H1 (cell line): ENCODE measurements at regions not wholly inside any gene's neighbourhood (a gene's known extent, or its start where the extent isn't known, plus 50 kb on each side); places are given as distances from the start of the nearest gene placed in this dataset.

Source experiments
- CTCF ChIA-PET: fragments of 300-600 bp; sonication (Branson Sonifier 250); formaldehyde crosslinking; loops from one replicate; lab custom pipeline; 2021; ENCODE audit not compliant: partially characterized antibody; lab: Charles Lee
- POLR2A ChIA-PET: fragments of 300-600 bp; sonication (Branson Sonifier 250); formaldehyde crosslinking; loops from one replicate; lab custom pipeline; 2021; ENCODE audit warnings: inconsistent platforms; ENCODE audit not compliant: partially characterized antibody; lab: Charles Lee
- DNase-seq, 2 experiments: peaks; one replicate each; pipeline versions ENCODE4 v3.0.0 to v3.0.0-alpha.2; 2010 to 2022; ENCODE audit warnings: low spot score in 2 of 2, low read depth in 1 of 2, mixed read lengths in 1 of 2
- FAIRE-seq: peaks from 2 replicates; lab custom pipeline; 2011; peaks lifted over from hg19 to GRCh38; lab: Jason Lieb, UNC
- H2AFZ ChIP-seq: 2 replicates; pipeline ENCODE4 v1.8.1; 2012; ENCODE audit warnings: low read length, inconsistent platforms
- H2AK5ac ChIP-seq: 2 replicates; pipeline ENCODE4 v1.6.1; 2013; ENCODE audit warnings: low read depth, low read length
- H2BK120ac ChIP-seq: replicated peaks from 2 replicates; pipeline ENCODE3; 2013; ENCODE audit warnings: low read depth, low read length, inconsistent platforms
- H2BK12ac ChIP-seq: 2 replicates; pipeline ENCODE4 v1.6.1; 2013; ENCODE audit warnings: low read depth, low read length
- H2BK15ac ChIP-seq: 2 replicates; pipeline ENCODE4 v1.6.1; 2013; ENCODE audit warnings: low read length
- H2BK20ac ChIP-seq: 2 replicates; pipeline ENCODE4 v1.6.1; 2013; ENCODE audit warnings: low read length
- H2BK5ac ChIP-seq: 2 replicates; pipeline ENCODE4 v1.6.1; 2013; ENCODE audit warnings: low read depth, low read length
- H3K14ac ChIP-seq: 2 replicates; pipeline ENCODE4 v1.6.1; 2013; ENCODE audit warnings: inconsistent platforms; ENCODE audit not compliant: insufficient read length
- H3K18ac ChIP-seq: 2 replicates; pipeline ENCODE4 v1.6.1; 2013; ENCODE audit warnings: low read length; ENCODE audit errors: extremely low read depth
- H3K23ac ChIP-seq: 2 replicates; pipeline ENCODE4 v1.6.1; 2013; ENCODE audit warnings: inconsistent platforms; ENCODE audit not compliant: insufficient read length
- H3K23me2 ChIP-seq: 2 replicates; pipeline ENCODE4 v1.6.1; 2013; ENCODE audit warnings: low read depth, low read length
- H3K27ac ChIP-seq: 2 replicates; pipeline ENCODE4 v1.6.1; 2011; ENCODE audit warnings: low read depth, low read length, inconsistent platforms
- H3K27me3 ChIP-seq, 4 experiments: replicated peaks in 1 of 4; 1 replicate in 1 of 4; 2 replicates in 3 of 4; pipeline versions ENCODE4 v1.6.1 to v1.8.1; 2011 to 2013; ENCODE audit warnings: low read length in 3 of 4, mild to moderate bottlenecking in 3 of 4, inconsistent platforms in 2 of 4, mixed read lengths in 2 of 4, moderate library complexity in 1 of 4; ENCODE audit not compliant: control insufficient read depth in 3 of 4, insufficient read depth in 3 of 4; ENCODE audit errors: extremely low read depth in 1 of 4
- H3K36me3 ChIP-seq, 4 experiments: 2 replicates each; pipeline versions ENCODE4 v1.6.1 to v1.8.1; 2011 to 2013; ENCODE audit warnings: mild to moderate bottlenecking in 4 of 4, low read length in 3 of 4, moderate library complexity in 2 of 4, control low read depth in 1 of 4, inconsistent platforms in 1 of 4; ENCODE audit not compliant: insufficient read depth in 4 of 4, control insufficient read depth in 2 of 4
- H3K4ac ChIP-seq: replicated peaks from 2 replicates; pipeline ENCODE3; 2013; ENCODE audit warnings: low read length, low read depth, mixed read lengths, inconsistent platforms; ENCODE audit not compliant: insufficient read length
- H3K4me1 ChIP-seq, 4 experiments: replicated peaks in 1 of 4; 1 replicate in 1 of 4; 2 replicates in 3 of 4; pipeline versions ENCODE4 v1.6.1 to v1.8.1; 2011 to 2013; ENCODE audit warnings: low read length in 3 of 4, inconsistent platforms in 2 of 4, mixed read lengths in 1 of 4; ENCODE audit not compliant: insufficient read depth in 4 of 4, control insufficient read depth in 3 of 4
- H3K4me2 ChIP-seq, 2 experiments: 2 replicates each; pipeline versions ENCODE4 v1.6.1 to v1.8.1; 2011 to 2013; ENCODE audit warnings: low read depth in 2 of 2, low read length in 2 of 2, control low read depth in 1 of 2, inconsistent platforms in 1 of 2, mild to moderate bottlenecking in 1 of 2; ENCODE audit not compliant: insufficient read depth in 1 of 2
- H3K4me3 ChIP-seq, 4 experiments: fragments of 200-600, 300-600 bp in 1 of 4; sonication (generic), shearing (Covaris generic), sonication (Bioruptor Twin) in 1 of 4; 2 replicates each; pipeline versions ENCODE4 v1.5.1 to v1.8.1; 2011 to 2016; ENCODE audit warnings: low read length in 4 of 4, low read depth in 3 of 4, control low read depth in 2 of 4, inconsistent platforms in 2 of 4, mild to moderate bottlenecking in 2 of 4, mixed read lengths in 1 of 4, moderate library complexity in 1 of 4; ENCODE audit not compliant: insufficient read depth in 2 of 4; ENCODE audit errors: extremely low read depth in 1 of 4
- H3K56ac ChIP-seq: replicated peaks from 2 replicates; pipeline ENCODE3; 2013; ENCODE audit warnings: low read depth, mild to moderate bottlenecking, mixed read lengths, low read length, inconsistent platforms; ENCODE audit not compliant: insufficient read length
- H3K79me1 ChIP-seq: 2 replicates; pipeline ENCODE4 v1.6.1; 2013; ENCODE audit warnings: low read depth, low read length, control low read depth
- H3K79me2 ChIP-seq, 2 experiments: 2 replicates each; pipeline versions ENCODE4 v1.6.1 to v1.8.1; 2012 to 2013; ENCODE audit warnings: low read length in 2 of 2, mild to moderate bottlenecking in 2 of 2, inconsistent platforms in 1 of 2; ENCODE audit not compliant: insufficient read depth in 2 of 2, control insufficient read depth in 1 of 2
- H3K9ac ChIP-seq, 4 experiments: replicated peaks in 1 of 4; 1 replicate in 1 of 4; 2 replicates in 3 of 4; pipeline versions ENCODE4 v1.6.1 to v1.8.1; 2011 to 2013; ENCODE audit warnings: low read depth in 3 of 4, low read length in 3 of 4, control low read depth in 2 of 4, mild to moderate bottlenecking in 2 of 4, moderate library complexity in 2 of 4, inconsistent platforms in 1 of 4; ENCODE audit errors: extremely low read depth in 1 of 4
- H3K9me3 ChIP-seq, 2 experiments: 2 replicates each; pipeline versions ENCODE4 v1.6.1 to v1.8.1; 2012 to 2013; ENCODE audit warnings: mild to moderate bottlenecking in 2 of 2, moderate library complexity in 2 of 2, control low read depth in 1 of 2, inconsistent platforms in 1 of 2, low read depth in 1 of 2, low read length in 1 of 2, mixed read lengths in 1 of 2; ENCODE audit not compliant: insufficient read depth in 2 of 2
- H4K20me1 ChIP-seq, 2 experiments: replicated peaks in 1 of 2; 2 replicates each; pipeline versions ENCODE3 to v1.8.1; 2011 to 2013; ENCODE audit warnings: inconsistent platforms in 2 of 2, low read length in 2 of 2, mild to moderate bottlenecking in 1 of 2; ENCODE audit not compliant: insufficient read depth in 2 of 2, control insufficient read depth in 1 of 2
- H4K5ac ChIP-seq: 2 replicates; pipeline ENCODE4 v1.6.1; 2013; ENCODE audit warnings: low read length, low read depth, mixed read lengths, inconsistent platforms; ENCODE audit not compliant: insufficient read length
- H4K8ac ChIP-seq: 2 replicates; pipeline ENCODE4 v1.8.0; 2013; ENCODE audit warnings: mild to moderate bottlenecking, moderate library complexity, low read length, inconsistent platforms; ENCODE audit not compliant: insufficient read depth; ENCODE audit errors: extremely low read depth
- H4K91ac ChIP-seq: replicated peaks from 2 replicates; pipeline ENCODE3; 2013; ENCODE audit warnings: low read length, mixed read lengths, inconsistent platforms; ENCODE audit not compliant: insufficient read length
- ATF3 ChIP-seq: IDR thresholded peaks from 2 replicates; pipeline ENCODE4 v1.6.1; 2011; ENCODE audit warnings: low read depth, mild to moderate bottlenecking, low read length; ENCODE audit not compliant: insufficient read depth
- CBX5 ChIP-seq: fragments of 300-800, 300-1000 bp; sonication (generic); IDR thresholded peaks from 2 replicates; pipeline ENCODE4 v1.7.1; 2016; ENCODE audit warnings: antibody characterized with exemption, low read length, low read depth
- CHD2 ChIP-seq: IDR thresholded peaks from 2 replicates; pipeline ENCODE4 v1.6.1; 2012; ENCODE audit warnings: low read length, improper control_type of control experiment
- EZH2 ChIP-seq: fragments of 200-600 bp; sonication (generic); IDR thresholded peaks from 2 replicates; pipeline ENCODE4 v1.7.1; 2012; ENCODE audit warnings: low read depth, mild to moderate bottlenecking, moderate library complexity, low read length, inconsistent platforms; ENCODE audit not compliant: severe bottlenecking
- JUND ChIP-seq: IDR thresholded peaks from 2 replicates; pipeline ENCODE4 v1.6.1; 2011; ENCODE audit warnings: mild to moderate bottlenecking, improper control_type of control experiment, low read length
- RBBP5 ChIP-seq: IDR thresholded peaks from 2 replicates; pipeline ENCODE4 v1.7.1; 2012; ENCODE audit warnings: low read depth, mild to moderate bottlenecking, inconsistent platforms, low read length, moderate library complexity, borderline replicate concordance
- SUZ12 ChIP-seq: fragments of 200-600 bp; sonication (generic); IDR thresholded peaks from 2 replicates; pipeline ENCODE4 v1.6.1; 2012; ENCODE audit warnings: mild to moderate bottlenecking, inconsistent platforms, low read length, moderate library complexity, mixed read lengths
- TAF1 ChIP-seq: IDR thresholded peaks from 2 replicates; pipeline ENCODE4 v1.6.1; 2011; ENCODE audit warnings: mild to moderate bottlenecking, low read depth, low read length
- TCF12 ChIP-seq: IDR thresholded peaks from 2 replicates; pipeline ENCODE4 v1.6.1; 2011; ENCODE audit warnings: low read depth, mild to moderate bottlenecking, low read length
- WGBS, 2 experiments: shearing (Covaris generic) in 1 of 2; methylation state at CpG; one replicate each; pipeline versions ENCODE4 v1.1.6 to v1.1.7; 2013 to 2015; ENCODE audit warnings: low lambda C conversion rate in 2 of 2, mixed read lengths in 2 of 2, inconsistent platforms in 1 of 2, low coverage in 1 of 2, missing lambda C conversion rate in 1 of 2; ENCODE audit not compliant: insufficient replicate concordance in 2 of 2, insufficient coverage in 1 of 2, insufficient read length in 1 of 2; ENCODE audit errors: extremely low coverage in 1 of 2, missing lambda C conversion rate in 1 of 2; 5-methylcytosine and 5-hydroxymethylcytosine counted together
- TF ChIP-seq, protein P1 (sequence below): IDR thresholded peaks from 2 replicates; pipeline ENCODE4 v1.6.1; 2012; ENCODE audit warnings: low read length, inconsistent platforms

- Histone ChIP-seq H3K27me3 (no peaks in the 10 kb centered on the region), H2BK15ac (no peak overlapping the region), H2BK20ac (no peak overlapping the region), H3K4me3 (no peak overlapping the region), H3K14ac (no peak overlapping the region), H3K79me2 (no peaks in the 10 kb centered on the region), H3K18ac (no peak overlapping the region), H4K5ac (no peak overlapping the region), H3K4me1 (0 out of 7 replicates have a peak, but pooled peaks cover 0 to 1% (median 0%) of the 10 kb centered on the region in 4 experiments), H3K23me2 (no peaks in the 10 kb centered on the region), H3K23ac (no peak overlapping the region), H4K8ac (no peak overlapping the region), H4K20me1 (no peaks in the 10 kb centered on the region), H3K9ac (no peak overlapping the region), H2AFZ (no peak overlapping the region), H2BK5ac (no peak overlapping the region), H3K9me3 (no peaks in the 10 kb centered on the region), H2BK12ac (no peak overlapping the region), H2AK5ac (no peak overlapping the region), H3K4me2 (no peak overlapping the region), H3K27ac (no peak overlapping the region), H4K91ac (no peak overlapping the region), H3K79me1 (no peaks in the 10 kb centered on the region), H2BK120ac (no peak overlapping the region), H3K36me3 (no peaks in the 10 kb centered on the region), H3K4ac (no peak overlapping the region), H3K56ac (no peak overlapping the region)
- POLR2A ChIA-PET, result no interaction called here
- CTCF ChIA-PET, result no interaction called here
- no peak for DNase-seq
- FAIRE-seq, result no peak
- 89% methylated on average over 1 of the region's 1 CpG; no CpG with 5 or more reads in 1 of the 2 experiments for WGBS, 2 experiments
- TF ChIP-seq SUZ12, result no peak
- no peak for TF ChIP-seq TAF1
- TF ChIP-seq CHD2, result no peak
- TF ChIP-seq ATF3, result no peak
- TF ChIP-seq, protein P1, sequence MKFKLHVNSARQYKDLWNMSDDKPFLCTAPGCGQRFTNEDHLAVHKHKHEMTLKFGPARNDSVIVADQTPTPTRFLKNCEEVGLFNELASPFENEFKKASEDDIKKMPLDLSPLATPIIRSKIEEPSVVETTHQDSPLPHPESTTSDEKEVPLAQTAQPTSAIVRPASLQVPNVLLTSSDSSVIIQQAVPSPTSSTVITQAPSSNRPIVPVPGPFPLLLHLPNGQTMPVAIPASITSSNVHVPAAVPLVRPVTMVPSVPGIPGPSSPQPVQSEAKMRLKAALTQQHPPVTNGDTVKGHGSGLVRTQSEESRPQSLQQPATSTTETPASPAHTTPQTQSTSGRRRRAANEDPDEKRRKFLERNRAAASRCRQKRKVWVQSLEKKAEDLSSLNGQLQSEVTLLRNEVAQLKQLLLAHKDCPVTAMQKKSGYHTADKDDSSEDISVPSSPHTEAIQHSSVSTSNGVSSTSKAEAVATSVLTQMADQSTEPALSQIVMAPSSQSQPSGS, result no peak
- no peak for TF ChIP-seq RBBP5
- TF ChIP-seq EZH2, result no peak
- TF ChIP-seq JUND, result no peak
- TF ChIP-seq TCF12, result no peak
- no peak for TF ChIP-seq CBX5
These were observed 878.6 kb upstream of the CITED2 start for GRCh38 chr6:140253096-140253495.
